ENCODE measurements at regions not wholly inside any gene's neighbourhood (a gene's known extent, or its start where the extent isn't known, plus 50 kb on each side); places are given as distances from the start of the nearest gene placed in this dataset.

DNA sequence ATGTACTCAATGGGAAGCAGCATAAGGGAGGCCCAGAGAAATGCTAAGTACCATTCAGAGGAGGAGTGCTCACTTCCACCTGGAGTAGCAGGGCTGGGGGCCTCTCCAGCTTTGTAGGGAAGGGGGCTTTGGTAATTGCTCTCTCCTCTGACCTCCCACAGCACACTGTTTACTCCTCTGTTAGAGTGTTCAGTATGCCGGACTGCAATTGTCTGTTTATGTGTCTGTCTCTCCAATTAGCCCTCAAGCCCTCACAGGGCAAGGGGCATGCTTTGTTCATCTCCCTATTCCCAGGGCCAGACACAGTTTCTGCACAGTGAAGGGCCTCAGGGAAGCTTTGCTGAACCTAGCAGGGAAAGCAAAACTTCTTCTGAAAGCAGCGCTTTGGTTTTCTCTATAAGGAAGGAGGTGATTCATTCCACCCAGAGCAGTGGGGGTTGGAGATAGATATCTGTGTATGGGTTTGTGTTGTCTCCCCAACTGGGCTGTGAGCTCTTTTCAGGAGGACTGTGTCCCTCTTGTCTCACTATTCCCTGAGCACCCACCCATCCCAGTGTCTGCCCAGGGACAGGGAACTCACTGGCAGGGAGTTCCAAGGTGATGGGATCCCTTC, 50.0 kb upstream of the VMA21 start:
- TF ChIP-seq, protein P1, sequence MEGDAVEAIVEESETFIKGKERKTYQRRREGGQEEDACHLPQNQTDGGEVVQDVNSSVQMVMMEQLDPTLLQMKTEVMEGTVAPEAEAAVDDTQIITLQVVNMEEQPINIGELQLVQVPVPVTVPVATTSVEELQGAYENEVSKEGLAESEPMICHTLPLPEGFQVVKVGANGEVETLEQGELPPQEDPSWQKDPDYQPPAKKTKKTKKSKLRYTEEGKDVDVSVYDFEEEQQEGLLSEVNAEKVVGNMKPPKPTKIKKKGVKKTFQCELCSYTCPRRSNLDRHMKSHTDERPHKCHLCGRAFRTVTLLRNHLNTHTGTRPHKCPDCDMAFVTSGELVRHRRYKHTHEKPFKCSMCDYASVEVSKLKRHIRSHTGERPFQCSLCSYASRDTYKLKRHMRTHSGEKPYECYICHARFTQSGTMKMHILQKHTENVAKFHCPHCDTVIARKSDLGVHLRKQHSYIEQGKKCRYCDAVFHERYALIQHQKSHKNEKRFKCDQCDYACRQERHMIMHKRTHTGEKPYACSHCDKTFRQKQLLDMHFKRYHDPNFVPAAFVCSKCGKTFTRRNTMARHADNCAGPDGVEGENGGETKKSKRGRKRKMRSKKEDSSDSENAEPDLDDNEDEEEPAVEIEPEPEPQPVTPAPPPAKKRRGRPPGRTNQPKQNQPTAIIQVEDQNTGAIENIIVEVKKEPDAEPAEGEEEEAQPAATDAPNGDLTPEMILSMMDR (conservative IDR thresholded peaks at IDR 0.05) = no peak
- TF ChIP-seq EZH2 (IDR thresholded peaks at IDR 0.05; ENCODE audit: low read depth) = no peak

Measured in PC-9 (cell line).